Activated T-cell treated with anti-CD3 and anti-CD28 coated beads for 48 hours (primary cell): ENCODE measurements at regions not wholly inside any gene's neighbourhood (a gene's known extent, or its start where the extent isn't known, plus 50 kb on each side); places are given as distances from the start of the nearest gene placed in this dataset.
"Not testable (repeated sequence)": the region's sequence is repeated elsewhere in the genome, so short reads cannot be mapped to it uniquely, and the experiment has no call there.

Experiments
- DNase-seq: peaks from one replicate; pipeline ENCODE4 v3.0.0-alpha.2; 2020; ENCODE audit warnings: low read depth

DNA sequence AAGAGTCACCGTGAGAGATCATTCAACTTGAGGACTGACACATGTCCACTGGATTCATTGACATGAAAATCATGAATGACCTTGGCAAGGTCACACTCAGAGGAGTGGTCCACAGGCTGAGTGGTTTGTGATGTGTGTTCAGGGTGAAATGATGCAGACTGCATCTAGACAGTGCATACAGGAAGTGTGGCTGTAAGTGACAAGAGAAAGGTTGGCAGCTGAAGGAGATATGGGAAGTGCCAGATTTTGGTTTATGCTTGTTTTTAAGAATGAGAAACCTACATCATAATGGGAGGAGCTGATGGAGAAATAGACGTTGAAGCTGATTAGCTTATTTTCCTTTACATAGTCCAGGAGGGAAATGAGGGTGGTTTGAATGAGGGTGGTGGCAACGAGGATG is 64.8 kb upstream of the VIPR2 start:
- no peak for DNase-seq

GRCh38 chr7:159207951-159208350 is 63.3 kb upstream of the VIPR2 start:
- no peak for DNase-seq

- DNase-seq = no peak
Measured at GRCh38 chr7:159207393-159207792, 62.7 kb upstream of the VIPR2 start.

GRCh38 chr7:159205833-159206232 is 61.2 kb upstream of the VIPR2 start:
- DNase-seq = no peak

DNA sequence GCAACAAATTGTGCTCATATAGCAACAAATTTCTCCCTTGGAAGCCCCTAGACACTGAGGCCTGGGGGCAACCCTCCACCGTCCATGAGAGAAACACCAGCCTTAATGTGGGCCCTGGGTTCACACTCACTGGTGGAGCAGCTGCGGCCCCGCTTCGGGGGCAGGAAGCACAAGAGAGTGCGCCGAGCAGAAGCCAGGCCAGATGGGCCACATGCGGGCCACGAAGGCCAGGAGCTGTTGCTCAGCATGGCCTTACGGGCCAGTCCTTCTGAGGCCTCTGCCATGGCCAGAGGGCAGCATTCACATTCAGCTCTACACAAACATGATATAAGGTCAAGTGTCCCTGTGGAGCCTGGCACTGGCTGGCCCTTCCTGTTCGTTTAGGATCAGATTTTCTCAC is 60.0 kb upstream of the VIPR2 start:
- no peak for DNase-seq

DNA sequence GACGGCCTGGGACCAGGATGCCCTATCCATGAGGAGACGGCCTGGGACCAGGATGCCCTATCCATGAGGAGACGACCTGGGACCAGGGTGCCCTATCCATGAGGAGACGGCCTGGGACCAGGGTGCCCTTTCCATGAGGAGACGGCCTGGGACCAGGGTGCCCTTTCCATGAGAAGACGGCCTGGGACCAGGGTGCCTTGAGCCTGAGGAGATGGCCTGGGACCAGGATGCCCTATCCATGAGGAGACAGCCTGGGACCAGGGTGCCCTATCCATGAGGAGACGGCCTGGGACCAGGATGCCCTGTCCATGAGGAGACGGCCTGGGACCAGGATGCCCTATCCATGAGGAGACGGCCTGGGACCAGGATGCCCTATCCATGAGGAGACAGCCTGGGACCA is 58.6 kb upstream of the VIPR2 start:
- not testable (repeated sequence) for DNase-seq

DNA sequence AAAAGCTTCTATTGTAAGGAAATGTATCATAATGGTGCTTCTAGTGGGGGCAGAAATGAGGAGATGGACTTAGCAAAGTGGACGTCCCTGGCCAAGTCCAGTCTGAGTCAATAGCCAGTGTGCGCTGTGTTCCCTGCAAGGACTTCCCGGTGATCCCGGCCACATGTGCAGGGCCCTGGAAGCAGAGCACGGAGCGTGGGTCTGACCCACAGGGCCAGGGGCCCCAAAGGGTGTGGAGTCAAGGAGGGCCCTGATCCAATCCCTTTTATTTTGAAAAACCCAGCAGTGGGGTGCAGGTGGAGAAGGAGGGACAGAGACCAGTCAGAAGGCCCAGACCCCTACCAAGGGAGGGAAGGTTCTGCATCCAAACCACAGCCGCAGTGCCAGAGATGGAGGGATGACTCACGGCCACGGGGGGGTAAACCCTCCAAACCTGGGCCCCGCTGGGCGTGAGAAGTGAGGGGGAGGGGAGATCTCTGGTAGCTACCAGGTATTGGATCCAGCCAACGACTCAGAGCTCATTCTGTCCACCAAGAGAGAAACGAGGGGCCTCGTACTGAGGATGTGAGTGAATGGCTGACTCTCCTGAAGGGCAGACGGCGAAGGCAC is 57.2 kb upstream of the VIPR2 start:
- no peak for DNase-seq

DNA sequence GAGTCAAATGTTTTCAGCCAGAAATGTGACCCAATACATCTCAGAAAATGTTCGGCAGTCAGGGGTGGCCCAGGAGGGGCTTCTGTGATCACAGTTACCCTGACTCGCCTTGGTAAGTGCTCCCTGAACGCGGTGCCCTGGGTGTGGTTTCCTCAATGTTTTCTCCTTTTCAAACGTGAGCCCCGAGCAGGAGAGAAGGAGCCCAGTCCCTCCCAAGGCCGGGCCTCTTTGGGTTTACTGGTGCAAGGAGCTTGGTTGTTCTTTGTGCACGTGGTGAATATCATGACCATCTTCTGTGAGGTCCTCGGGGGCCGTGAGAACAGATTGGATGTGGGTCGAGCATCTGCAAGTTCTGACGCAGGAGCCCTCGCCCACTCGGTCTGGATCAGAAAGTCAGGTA is 55.8 kb upstream of the VIPR2 start:
- no peak for DNase-seq

- no peak for DNase-seq
Measured at GRCh38 chr7:159198016-159198724, 53.5 kb upstream of the VIPR2 start.

- DNase-seq = peak; percentile 21
Measured at GRCh38 chr7:159197066-159197975, 52.7 kb upstream of the VIPR2 start.

DNA sequence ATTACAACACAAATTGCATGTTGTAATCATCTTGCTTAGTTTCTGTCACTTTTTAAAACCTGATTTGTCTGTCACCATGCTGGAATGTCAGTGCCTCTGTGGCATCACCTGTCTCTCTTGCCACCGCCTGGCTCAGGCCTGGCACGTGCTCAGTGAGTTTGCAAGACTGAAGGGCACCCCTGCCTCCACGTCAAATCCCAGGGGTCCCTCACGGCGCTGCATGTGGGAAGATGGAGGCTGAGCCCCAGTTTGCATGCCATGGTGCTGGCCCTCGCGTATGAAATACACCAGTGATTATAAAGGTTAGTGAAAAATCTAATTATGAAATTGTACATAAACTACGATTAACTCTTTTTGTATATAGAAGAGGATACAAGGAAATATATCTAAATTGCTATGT is 51.9 kb upstream of the VIPR2 start:
- DNase-seq = no peak

DNA sequence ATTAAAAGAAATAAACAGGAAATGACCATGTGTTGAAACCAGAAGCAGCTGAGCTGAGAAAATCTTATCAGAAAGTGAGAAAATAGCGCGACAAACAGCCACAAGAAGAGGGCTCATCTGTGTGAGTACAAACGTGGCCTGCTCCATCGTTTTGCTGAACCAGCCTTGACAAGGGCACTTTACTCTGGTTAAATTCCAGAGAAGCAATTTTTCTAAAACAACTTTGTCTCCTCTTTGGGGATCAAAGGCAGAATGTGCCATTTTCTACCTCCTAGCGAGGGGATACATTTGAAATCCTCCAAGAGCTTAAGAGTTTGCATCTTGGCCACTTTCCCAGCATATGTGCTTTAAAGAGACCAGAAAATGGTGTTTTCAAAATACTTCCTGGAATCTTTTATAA is 51.3 kb upstream of the VIPR2 start:
- no peak for DNase-seq
